ENCODE measurements at regions not wholly inside any gene's neighbourhood (a gene's known extent, or its start where the extent isn't known, plus 50 kb on each side); places are given as distances from the start of the nearest gene placed in this dataset.

DNA sequence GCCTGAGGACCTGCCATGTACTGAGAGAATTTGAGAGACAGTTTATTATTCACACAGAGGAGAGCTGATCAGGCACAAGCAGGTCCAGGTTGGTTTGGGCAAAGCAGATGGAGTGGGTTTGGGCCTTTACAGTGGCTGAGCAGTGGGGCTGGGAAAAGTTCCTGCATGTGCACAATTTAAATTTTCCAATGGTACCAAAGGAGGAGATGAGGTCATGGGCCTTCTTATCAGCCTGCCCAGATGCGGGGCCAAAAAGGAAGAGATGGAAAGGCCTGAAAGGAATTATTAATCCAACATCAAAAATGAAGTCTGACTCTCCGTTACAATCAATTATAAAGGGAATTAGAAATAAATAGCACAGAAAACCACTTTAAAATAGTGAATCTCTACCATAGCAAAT lies 367.6 kb downstream of the TMEM135 start:
- no peak overlapping the region for H3K4me3 ChIP-seq
- DNase-seq (no peak), ATAC-seq (no peak)
- TF ChIP-seq, protein P1, sequence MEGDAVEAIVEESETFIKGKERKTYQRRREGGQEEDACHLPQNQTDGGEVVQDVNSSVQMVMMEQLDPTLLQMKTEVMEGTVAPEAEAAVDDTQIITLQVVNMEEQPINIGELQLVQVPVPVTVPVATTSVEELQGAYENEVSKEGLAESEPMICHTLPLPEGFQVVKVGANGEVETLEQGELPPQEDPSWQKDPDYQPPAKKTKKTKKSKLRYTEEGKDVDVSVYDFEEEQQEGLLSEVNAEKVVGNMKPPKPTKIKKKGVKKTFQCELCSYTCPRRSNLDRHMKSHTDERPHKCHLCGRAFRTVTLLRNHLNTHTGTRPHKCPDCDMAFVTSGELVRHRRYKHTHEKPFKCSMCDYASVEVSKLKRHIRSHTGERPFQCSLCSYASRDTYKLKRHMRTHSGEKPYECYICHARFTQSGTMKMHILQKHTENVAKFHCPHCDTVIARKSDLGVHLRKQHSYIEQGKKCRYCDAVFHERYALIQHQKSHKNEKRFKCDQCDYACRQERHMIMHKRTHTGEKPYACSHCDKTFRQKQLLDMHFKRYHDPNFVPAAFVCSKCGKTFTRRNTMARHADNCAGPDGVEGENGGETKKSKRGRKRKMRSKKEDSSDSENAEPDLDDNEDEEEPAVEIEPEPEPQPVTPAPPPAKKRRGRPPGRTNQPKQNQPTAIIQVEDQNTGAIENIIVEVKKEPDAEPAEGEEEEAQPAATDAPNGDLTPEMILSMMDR (IDR thresholded peaks at IDR 0.05) = no peak
- intact Hi-C loops (cut with DNase I) = no loop called here
- 56 to 59% (median 58%) methylated on average over 2 of the region's 2 CpGs for WGBS, 3 donors
- no peaks in the 10 kb centered on the region for H3K9me3 ChIP-seq
- H3K27me3 ChIP-seq (ENCODE audit: insufficient read depth in 3 of 3, low read length in 2 of 3) = no peaks in the 10 kb centered on the region
- no peaks in the 10 kb centered on the region for H3K4me1 ChIP-seq
- H3K36me3 ChIP-seq (ENCODE audit: insufficient read depth in 1 of 2, low read depth in 1 of 2) = no peaks in the 10 kb centered on the region
- H3K27ac ChIP-seq = no peak overlapping the region

DNA sequence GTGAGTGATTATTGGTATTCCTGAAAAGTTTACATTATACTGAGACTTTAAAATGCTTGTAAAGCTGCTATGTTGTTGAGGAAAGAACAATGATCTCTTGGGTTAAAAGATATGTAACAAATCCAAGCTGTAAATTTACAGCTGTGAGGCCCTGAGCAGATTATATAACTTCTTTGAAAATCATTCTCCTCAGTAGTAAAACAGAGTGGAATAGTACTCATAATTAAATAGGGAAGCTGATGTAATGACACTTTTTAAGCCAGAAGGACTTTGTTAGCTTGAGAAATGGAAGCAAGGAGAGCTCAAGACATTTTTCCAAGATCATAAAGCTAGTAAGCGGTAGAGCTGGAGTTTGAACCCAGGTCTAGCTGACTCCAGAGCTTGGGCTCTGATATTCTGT lies 363.9 kb downstream of the TMEM135 start:
- 87 to 100% (median 90%) methylated on average over 1 of the region's 1 CpG for WGBS, 3 donors
- no peaks in the 10 kb centered on the region for H3K36me3 ChIP-seq (ENCODE audit: insufficient read depth in 1 of 2, low read depth in 1 of 2)
- H3K4me3 ChIP-seq = no peak overlapping the region
- TF ChIP-seq, protein P1 (IDR thresholded peaks at IDR 0.05) = no peak
- no peaks in the 10 kb centered on the region for H3K27me3 ChIP-seq (ENCODE audit: insufficient read depth in 3 of 3, low read length in 2 of 3)
- intact Hi-C loops (cut with DNase I) = no loop called here
- H3K9me3 ChIP-seq = no peaks in the 10 kb centered on the region
- no peaks in the 10 kb centered on the region for H3K4me1 ChIP-seq
- H3K27ac ChIP-seq = no peak overlapping the region
- no peak for ATAC-seq
- no peak for DNase-seq

DNA sequence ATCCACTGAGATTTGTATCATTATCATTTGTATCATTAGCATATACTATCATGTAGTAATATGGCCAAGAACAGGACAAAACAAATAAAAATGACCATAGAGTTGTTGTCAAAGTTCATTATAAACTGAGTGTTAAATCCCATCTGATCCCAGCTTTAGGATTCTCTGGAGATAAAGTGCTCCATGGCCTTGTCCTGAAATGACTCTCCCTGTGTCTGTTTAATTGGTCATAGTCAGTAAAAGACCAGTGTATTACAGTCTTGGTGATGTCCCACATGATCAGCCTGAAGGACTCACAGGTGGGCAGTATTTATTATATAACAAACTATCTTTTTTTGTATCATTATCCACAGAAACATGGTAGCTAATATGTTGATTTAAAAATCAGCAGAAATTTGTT lies 361.6 kb downstream of the TMEM135 start:
- DNase-seq (no peak), ATAC-seq (peak in 1 of 4 donors; percentile 30)
- Histone ChIP-seq H3K9me3 (no peaks in the 10 kb centered on the region), H3K27me3 (ENCODE audit: insufficient read depth in 3 of 3, low read length in 2 of 3) (no peaks in the 10 kb centered on the region), H3K27ac (no peak overlapping the region), H3K36me3 (ENCODE audit: insufficient read depth in 1 of 2, low read depth in 1 of 2) (no peaks in the 10 kb centered on the region), H3K4me3 (no peak overlapping the region), H3K4me1 (no peaks in the 10 kb centered on the region)
- TF ChIP-seq, protein P1 (IDR thresholded peaks at IDR 0.05) = no peak
- intact Hi-C loops (cut with DNase I) = no loop called here

DNA sequence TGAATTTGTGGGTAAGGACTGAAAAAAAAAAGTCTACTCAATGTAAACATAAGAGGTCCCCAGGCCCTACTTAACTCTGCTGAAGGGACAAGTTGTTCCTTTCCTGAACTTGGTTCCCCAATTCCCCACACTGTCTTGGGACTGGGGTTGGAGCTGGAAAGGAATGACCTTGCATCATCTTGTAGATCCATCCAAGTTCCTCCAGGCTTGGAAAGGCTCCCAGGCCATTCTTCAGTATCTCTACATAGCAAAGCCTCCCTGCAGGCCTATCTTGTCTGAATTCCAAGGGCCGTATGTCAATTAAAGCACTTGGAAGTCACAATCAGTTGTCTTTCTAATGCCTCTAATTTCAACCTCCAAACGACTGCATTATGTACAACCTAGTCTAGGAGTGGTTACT lies 361.2 kb downstream of the TMEM135 start:
- no peaks in the 10 kb centered on the region for H3K36me3 ChIP-seq (ENCODE audit: insufficient read depth in 1 of 2, low read depth in 1 of 2)
- TF ChIP-seq, protein P1 (IDR thresholded peaks at IDR 0.05) = no peak
- H3K4me3 ChIP-seq = no peak overlapping the region
- ATAC-seq (peak in 3 of 4 donors; percentile 65 to 82 (median 72)), DNase-seq (peak; percentile 41 to 66)
- 23 to 57% (median 34%) methylated on average over 2 of the region's 2 CpGs for WGBS, 3 donors
- intact Hi-C loops (cut with DNase I) = no loop called here
- H3K9me3 ChIP-seq = no peaks in the 10 kb centered on the region
- no peak overlapping the region for H3K27ac ChIP-seq
- no peaks in the 10 kb centered on the region for H3K4me1 ChIP-seq
- no peaks in the 10 kb centered on the region for H3K27me3 ChIP-seq (ENCODE audit: insufficient read depth in 3 of 3, low read length in 2 of 3)

DNA sequence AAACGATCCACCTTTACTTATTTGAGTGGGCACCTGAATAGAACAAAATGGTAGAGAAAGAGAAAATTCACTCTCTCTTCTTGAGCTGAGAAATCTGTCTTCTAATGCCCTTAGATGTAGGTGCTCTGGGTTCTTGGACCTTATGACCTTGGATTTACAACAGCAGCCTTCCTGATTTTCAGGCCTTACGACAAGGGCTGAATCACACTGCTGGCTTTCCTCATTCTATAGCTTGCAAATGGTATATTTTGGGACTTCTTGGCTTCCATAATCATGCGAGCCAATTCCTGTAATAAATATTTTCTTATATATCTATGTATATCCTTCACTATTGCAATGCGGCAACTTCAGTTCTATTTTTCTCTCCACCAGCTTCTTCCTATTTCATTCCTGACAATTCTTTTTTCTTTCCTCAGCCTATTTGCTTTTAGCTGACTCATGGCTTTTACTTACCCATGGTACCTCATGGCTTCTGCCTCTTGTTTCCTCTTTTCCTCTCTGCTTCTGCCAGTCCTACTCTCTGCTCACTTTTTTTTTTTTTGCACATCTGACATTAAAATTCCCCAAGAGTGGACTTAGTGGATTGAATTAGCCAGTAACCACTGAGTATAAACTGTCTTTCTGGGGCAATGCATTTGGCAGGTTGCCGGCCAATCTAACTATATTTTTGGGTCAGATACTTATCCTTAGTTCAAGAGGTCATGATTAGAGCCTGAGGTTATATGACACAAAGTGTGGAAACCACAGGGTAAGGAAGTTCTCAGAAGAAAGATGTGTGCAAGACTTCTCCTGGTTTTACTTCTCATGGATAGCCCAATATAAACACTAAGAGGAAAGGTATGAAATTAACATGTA lies 359.5 kb downstream of the TMEM135 start:
- intact Hi-C loops (cut with DNase I) = no loop called here
- no peak for ATAC-seq
- TF ChIP-seq, protein P1 (IDR thresholded peaks at IDR 0.05) = no peak
- Histone ChIP-seq H3K4me3 (no peak overlapping the region), H3K4me1 (no peaks in the 10 kb centered on the region), H3K27me3 (ENCODE audit: insufficient read depth in 3 of 3, low read length in 2 of 3) (no peaks in the 10 kb centered on the region), H3K27ac (no peak overlapping the region), H3K36me3 (ENCODE audit: insufficient read depth in 1 of 2, low read depth in 1 of 2) (no peaks in the 10 kb centered on the region), H3K9me3 (no peaks in the 10 kb centered on the region)
- DNase-seq = no peak
- 89 to 92% (median 90%) methylated on average over 5 of the region's 5 CpGs for WGBS, 3 donors

Measured in psoas muscle (tissue), 7 donors.